ENCODE measurements at regions not wholly inside any gene's neighbourhood (a gene's known extent, or its start where the extent isn't known, plus 50 kb on each side); places are given as distances from the start of the nearest gene placed in this dataset.

DNA sequence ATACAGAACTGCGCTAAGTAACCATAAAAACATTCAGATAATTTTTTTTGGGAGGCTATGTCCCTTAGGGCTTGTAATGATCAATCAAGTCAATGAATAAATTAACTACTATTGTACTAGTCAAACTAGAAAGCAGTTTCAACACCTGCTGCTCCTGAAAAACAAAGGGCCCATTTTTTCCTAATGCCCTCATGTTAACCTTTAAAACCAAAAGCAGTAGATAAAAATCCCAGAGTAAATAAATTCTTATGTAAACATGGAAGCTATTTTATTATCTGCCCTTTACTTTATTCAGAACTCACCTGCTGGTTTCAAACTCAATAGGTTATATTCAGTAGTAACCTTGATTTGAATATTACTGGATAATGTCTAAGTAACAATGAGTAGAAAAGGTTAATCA is 159.5 kb upstream of the STARD13 start:
- Histone ChIP-seq H3K9me3 (ENCODE audit: low read depth, low read length, poor library complexity, severe bottlenecking) (no peaks in the 10 kb centered on the region), H3K27me3 (replicated peaks; ENCODE audit: insufficient read depth, low read depth, low read length, poor library complexity) (no peaks in the 10 kb centered on the region), H3K27ac (ENCODE audit: low read depth, low read length, poor library complexity, severe bottlenecking) (no peak overlapping the region), H3K4me3 (ENCODE audit: low read depth, low read length, poor library complexity, severe bottlenecking) (no peak overlapping the region), H3K36me3 (ENCODE audit: insufficient read depth, low read length, poor library complexity, severe bottlenecking) (no peaks in the 10 kb centered on the region), H3K4me1 (ENCODE audit: insufficient read depth, low read length, poor library complexity, severe bottlenecking) (peaks cover 22% of the 10 kb centered on the region)
- CTCF ChIA-PET, result no interaction called here
- TF ChIP-seq, protein P1, sequence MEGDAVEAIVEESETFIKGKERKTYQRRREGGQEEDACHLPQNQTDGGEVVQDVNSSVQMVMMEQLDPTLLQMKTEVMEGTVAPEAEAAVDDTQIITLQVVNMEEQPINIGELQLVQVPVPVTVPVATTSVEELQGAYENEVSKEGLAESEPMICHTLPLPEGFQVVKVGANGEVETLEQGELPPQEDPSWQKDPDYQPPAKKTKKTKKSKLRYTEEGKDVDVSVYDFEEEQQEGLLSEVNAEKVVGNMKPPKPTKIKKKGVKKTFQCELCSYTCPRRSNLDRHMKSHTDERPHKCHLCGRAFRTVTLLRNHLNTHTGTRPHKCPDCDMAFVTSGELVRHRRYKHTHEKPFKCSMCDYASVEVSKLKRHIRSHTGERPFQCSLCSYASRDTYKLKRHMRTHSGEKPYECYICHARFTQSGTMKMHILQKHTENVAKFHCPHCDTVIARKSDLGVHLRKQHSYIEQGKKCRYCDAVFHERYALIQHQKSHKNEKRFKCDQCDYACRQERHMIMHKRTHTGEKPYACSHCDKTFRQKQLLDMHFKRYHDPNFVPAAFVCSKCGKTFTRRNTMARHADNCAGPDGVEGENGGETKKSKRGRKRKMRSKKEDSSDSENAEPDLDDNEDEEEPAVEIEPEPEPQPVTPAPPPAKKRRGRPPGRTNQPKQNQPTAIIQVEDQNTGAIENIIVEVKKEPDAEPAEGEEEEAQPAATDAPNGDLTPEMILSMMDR (conservative IDR thresholded peaks at IDR 0.05; ENCODE audit: low read depth, low read length), result no peak
- TF ChIP-seq EZH2 (IDR thresholded peaks at IDR 0.05; ENCODE audit: borderline replicate concordance, low read depth, low read length, poor library complexity, severe bottlenecking), result no peak
- POLR2A ChIA-PET (ENCODE audit: low non-redundant PET), result no interaction called here
- no TSS peak for BruUV-seq (replicated peaks)
- intact Hi-C loops (cut with micrococcal nuclease; ENCODE audit: unreplicated experiment), result loop anchor here (5.0 kb wide), 1 partner anchor 863 kb away; no protein-coding TSS in a partner anchor
- no peak for DNase-seq (ENCODE audit: low spot score)

DNA sequence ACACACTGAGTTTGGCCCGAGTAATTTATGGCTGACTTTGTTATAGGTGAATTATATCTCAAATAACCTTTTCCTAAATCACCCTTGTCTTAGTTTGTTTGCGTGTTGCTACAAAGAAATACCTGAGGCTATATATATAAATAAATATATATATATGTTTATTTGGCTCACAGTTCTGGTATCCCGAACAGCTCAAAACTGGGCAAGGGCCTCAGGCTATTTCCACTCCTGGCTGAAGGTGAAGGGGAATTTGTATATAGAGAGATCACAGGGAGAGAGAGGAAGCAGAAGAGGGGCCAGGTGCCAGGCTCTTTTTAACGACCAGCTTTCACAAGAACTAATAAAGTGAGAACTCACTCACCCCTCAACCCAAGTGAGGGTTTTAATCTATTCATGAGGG is 159.9 kb upstream of the STARD13 start:
- intact Hi-C loops (cut with micrococcal nuclease; ENCODE audit: unreplicated experiment), result loop anchor here (5.0 kb wide), 1 partner anchor 863 kb away; no protein-coding TSS in a partner anchor
- CTCF ChIA-PET, result no interaction called here
- Histone ChIP-seq H3K4me1 (ENCODE audit: insufficient read depth, low read length, poor library complexity, severe bottlenecking) (peaks cover 22% of the 10 kb centered on the region), H3K36me3 (ENCODE audit: insufficient read depth, low read length, poor library complexity, severe bottlenecking) (no peaks in the 10 kb centered on the region), H3K9me3 (ENCODE audit: low read depth, low read length, poor library complexity, severe bottlenecking) (no peaks in the 10 kb centered on the region), H3K27me3 (replicated peaks; ENCODE audit: insufficient read depth, low read depth, low read length, poor library complexity) (no peaks in the 10 kb centered on the region), H3K27ac (ENCODE audit: low read depth, low read length, poor library complexity, severe bottlenecking) (peak overlapping the region; percentile 47), H3K4me3 (ENCODE audit: low read depth, low read length, poor library complexity, severe bottlenecking) (no peak overlapping the region)
- no peak for TF ChIP-seq EZH2 (IDR thresholded peaks at IDR 0.05; ENCODE audit: borderline replicate concordance, low read depth, low read length, poor library complexity, severe bottlenecking)
- TF ChIP-seq, protein P1 (conservative IDR thresholded peaks at IDR 0.05; ENCODE audit: low read depth, low read length), result no peak
- POLR2A ChIA-PET (ENCODE audit: low non-redundant PET), result no interaction called here
- DNase-seq (ENCODE audit: low spot score), result no peak
- BruUV-seq (replicated peaks), result no TSS peak

- POLR2A ChIA-PET (ENCODE audit: low non-redundant PET), result no interaction called here
- no TSS peak for BruUV-seq (replicated peaks)
- Histone ChIP-seq H3K4me3 (ENCODE audit: low read depth, low read length, poor library complexity, severe bottlenecking) (no peak overlapping the region), H3K9me3 (ENCODE audit: low read depth, low read length, poor library complexity, severe bottlenecking) (no peaks in the 10 kb centered on the region), H3K27ac (ENCODE audit: low read depth, low read length, poor library complexity, severe bottlenecking) (peak overlapping the region; percentile 47), H3K36me3 (ENCODE audit: insufficient read depth, low read length, poor library complexity, severe bottlenecking) (no peaks in the 10 kb centered on the region), H3K27me3 (replicated peaks; ENCODE audit: insufficient read depth, low read depth, low read length, poor library complexity) (no peaks in the 10 kb centered on the region), H3K4me1 (ENCODE audit: insufficient read depth, low read length, poor library complexity, severe bottlenecking) (peaks cover 22% of the 10 kb centered on the region)
- intact Hi-C loops (cut with micrococcal nuclease; ENCODE audit: unreplicated experiment), result loop anchor here (5.0 kb wide), 1 partner anchor 865 kb away; no protein-coding TSS in a partner anchor
- peak; percentile 34 for DNase-seq (ENCODE audit: low spot score)
- CTCF ChIA-PET, result no interaction called here
- no peak for TF ChIP-seq EZH2 (IDR thresholded peaks at IDR 0.05; ENCODE audit: borderline replicate concordance, low read depth, low read length, poor library complexity, severe bottlenecking)
- TF ChIP-seq, protein P1 (conservative IDR thresholded peaks at IDR 0.05; ENCODE audit: low read depth, low read length), result no peak
These were observed 161.5 kb upstream of the STARD13 start for GRCh38 chr13:33446821-33447725.
